ENCODE measurements at regions not wholly inside any gene's neighbourhood (a gene's known extent, or its start where the extent isn't known, plus 50 kb on each side); places are given as distances from the start of the nearest gene placed in this dataset.

DNA sequence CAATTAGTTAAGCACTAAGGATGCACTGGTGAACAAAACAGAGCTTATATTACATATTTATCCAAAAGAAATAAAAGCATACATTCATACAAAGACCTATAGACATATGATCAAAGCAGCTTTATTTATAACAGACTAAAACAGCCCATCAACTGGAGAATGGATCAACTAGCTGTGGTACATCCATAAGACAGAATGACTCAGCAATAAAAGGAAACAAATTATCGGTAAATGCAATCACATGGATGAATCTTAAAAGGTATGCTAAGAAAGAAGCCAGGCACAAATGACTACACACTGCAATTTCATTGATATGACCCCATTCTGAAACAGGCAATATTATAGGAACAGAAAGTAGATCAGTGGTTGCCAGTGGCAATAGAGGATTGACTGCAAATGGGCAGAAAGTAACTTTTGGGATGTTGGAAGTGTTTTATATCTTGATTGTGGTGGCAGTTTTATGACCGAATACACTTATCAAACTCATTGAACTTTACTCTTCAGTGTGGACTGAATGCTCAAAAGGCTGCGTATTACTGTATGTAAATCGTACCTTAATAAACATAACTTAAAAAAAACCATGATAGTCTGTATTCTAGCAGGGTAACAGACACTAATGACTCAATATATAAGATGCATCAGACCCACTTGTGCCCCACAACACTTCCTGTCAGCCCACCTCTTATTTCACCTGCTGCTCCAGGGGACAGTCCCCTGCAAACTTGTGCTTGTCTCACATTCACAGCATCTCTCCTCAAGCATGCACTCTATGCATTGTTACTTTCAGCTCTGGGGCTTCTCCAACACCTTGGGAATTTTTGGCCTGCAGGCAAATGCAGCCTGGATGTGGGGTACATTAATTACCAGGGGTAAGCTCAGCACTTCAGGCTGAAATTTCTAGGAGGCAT lies 59.1 kb downstream of the MID1IP1 start:
- TF ChIP-seq, protein P1, sequence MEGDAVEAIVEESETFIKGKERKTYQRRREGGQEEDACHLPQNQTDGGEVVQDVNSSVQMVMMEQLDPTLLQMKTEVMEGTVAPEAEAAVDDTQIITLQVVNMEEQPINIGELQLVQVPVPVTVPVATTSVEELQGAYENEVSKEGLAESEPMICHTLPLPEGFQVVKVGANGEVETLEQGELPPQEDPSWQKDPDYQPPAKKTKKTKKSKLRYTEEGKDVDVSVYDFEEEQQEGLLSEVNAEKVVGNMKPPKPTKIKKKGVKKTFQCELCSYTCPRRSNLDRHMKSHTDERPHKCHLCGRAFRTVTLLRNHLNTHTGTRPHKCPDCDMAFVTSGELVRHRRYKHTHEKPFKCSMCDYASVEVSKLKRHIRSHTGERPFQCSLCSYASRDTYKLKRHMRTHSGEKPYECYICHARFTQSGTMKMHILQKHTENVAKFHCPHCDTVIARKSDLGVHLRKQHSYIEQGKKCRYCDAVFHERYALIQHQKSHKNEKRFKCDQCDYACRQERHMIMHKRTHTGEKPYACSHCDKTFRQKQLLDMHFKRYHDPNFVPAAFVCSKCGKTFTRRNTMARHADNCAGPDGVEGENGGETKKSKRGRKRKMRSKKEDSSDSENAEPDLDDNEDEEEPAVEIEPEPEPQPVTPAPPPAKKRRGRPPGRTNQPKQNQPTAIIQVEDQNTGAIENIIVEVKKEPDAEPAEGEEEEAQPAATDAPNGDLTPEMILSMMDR (IDR thresholded peaks at IDR 0.05; ENCODE audit: insufficient read depth, low read length, poor library complexity, severe bottlenecking) = no peak
- TF ChIP-seq EZH2phosphoT487 (conservative IDR thresholded peaks at IDR 0.05; ENCODE audit: low read length) = no peak
